ENCODE measurements at regions not wholly inside any gene's neighbourhood (a gene's known extent, or its start where the extent isn't known, plus 50 kb on each side); places are given as distances from the start of the nearest gene placed in this dataset.

GRCh38 chr3:124282751-124283651 is 291.1 kb upstream of the ROPN1 start:
- peaks cover 86% of the 10 kb centered on the region for H3K27me3 Mint-ChIP-seq (ENCODE audit: insufficient read depth, unreplicated experiment)
- no TSS peak for BruUV-seq (replicated peaks)
- POLR2A ChIA-PET, result interaction anchor here (0.5 kb wide), 1 partner anchor 8 kb away, joined by 3 read pairs; no protein-coding TSS in a partner anchor
- intact Hi-C loops (cut with micrococcal nuclease), result loop anchor here (10.0 kb wide), 1 partner anchor 628 kb away; no protein-coding TSS in a partner anchor
- no peak for DNase-seq (ENCODE audit: unreplicated experiment)
- CTCF ChIA-PET, result interaction anchor here (0.7 to 2.3 kb wide), 4 partner anchors 36 to 538 kb away, joined by 3 to 5 read pairs (median 4); no protein-coding TSS in a partner anchor
- no peak for TF ChIP-seq CTCF (IDR thresholded peaks at IDR 0.05; ENCODE audit: unreplicated experiment)
- no peaks in the 10 kb centered on the region for H3K36me3 Mint-ChIP-seq (ENCODE audit: insufficient read depth, unreplicated experiment)
- H3K27ac Mint-ChIP-seq (ENCODE audit: low read depth, unreplicated experiment), result no peak overlapping the region
- no peaks in the 10 kb centered on the region for H3K4me1 Mint-ChIP-seq (ENCODE audit: insufficient read depth, unreplicated experiment)
- no peaks in the 10 kb centered on the region for H3K9me3 Mint-ChIP-seq (ENCODE audit: unreplicated experiment)
- H3K4me3 Mint-ChIP-seq (ENCODE audit: unreplicated experiment), result no peak overlapping the region

- BruUV-seq (replicated peaks), result no TSS peak
- no peaks in the 10 kb centered on the region for H3K36me3 Mint-ChIP-seq (ENCODE audit: insufficient read depth, unreplicated experiment)
- peaks cover 92% of the 10 kb centered on the region for H3K27me3 Mint-ChIP-seq (ENCODE audit: insufficient read depth, unreplicated experiment)
- H3K27ac Mint-ChIP-seq (ENCODE audit: low read depth, unreplicated experiment), result no peak overlapping the region
- no peak overlapping the region for H3K4me3 Mint-ChIP-seq (ENCODE audit: unreplicated experiment)
- DNase-seq (ENCODE audit: unreplicated experiment), result no peak
- no peak for TF ChIP-seq CTCF (IDR thresholded peaks at IDR 0.05; ENCODE audit: unreplicated experiment)
- H3K4me1 Mint-ChIP-seq (ENCODE audit: insufficient read depth, unreplicated experiment), result no peaks in the 10 kb centered on the region
- ChIA-PET POLR2A (no interaction called here), CTCF (interaction anchor here (0.6 to 2.3 kb wide), 3 partner anchors 37 to 623 kb away, joined by 3 to 5 read pairs (median 4); no protein-coding TSS in a partner anchor)
- H3K9me3 Mint-ChIP-seq (ENCODE audit: unreplicated experiment), result no peaks in the 10 kb centered on the region
- intact Hi-C loops (cut with micrococcal nuclease), result loop anchor here (10.0 kb wide), 1 partner anchor 629 kb away; no protein-coding TSS in a partner anchor
Measured at GRCh38 chr3:124283652-124284023, 291.7 kb upstream of the ROPN1 start.

GRCh38 chr3:124288996-124289395 is 297.1 kb upstream of the ROPN1 start:
- no peak for TF ChIP-seq CTCF (IDR thresholded peaks at IDR 0.05; ENCODE audit: unreplicated experiment)
- POLR2A ChIA-PET, result no interaction called here
- Mint-ChIP-seq H3K4me1 (ENCODE audit: insufficient read depth, unreplicated experiment) (no peaks in the 10 kb centered on the region), H3K36me3 (ENCODE audit: insufficient read depth, unreplicated experiment) (no peaks in the 10 kb centered on the region), H3K27ac (ENCODE audit: low read depth, unreplicated experiment) (no peak overlapping the region), H3K9me3 (ENCODE audit: unreplicated experiment) (no peaks in the 10 kb centered on the region), H3K4me3 (ENCODE audit: unreplicated experiment) (no peak overlapping the region), H3K27me3 (ENCODE audit: insufficient read depth, unreplicated experiment) (peaks cover 100% of the 10 kb centered on the region)
- no TSS peak for BruUV-seq (replicated peaks)
- intact Hi-C loops (cut with micrococcal nuclease), result loop anchor here (10.0 kb wide), 1 partner anchor 634 kb away; no protein-coding TSS in a partner anchor
- CTCF ChIA-PET, result no interaction called here
- no peak for DNase-seq (ENCODE audit: unreplicated experiment)

GRCh38 chr3:124291008-124291407 is 299.1 kb upstream of the ROPN1 start:
- TF ChIP-seq CTCF (IDR thresholded peaks at IDR 0.05; ENCODE audit: unreplicated experiment), result no peak
- Mint-ChIP-seq H3K27ac (ENCODE audit: low read depth, unreplicated experiment) (no peak overlapping the region), H3K9me3 (ENCODE audit: unreplicated experiment) (no peaks in the 10 kb centered on the region), H3K36me3 (ENCODE audit: insufficient read depth, unreplicated experiment) (no peaks in the 10 kb centered on the region), H3K4me1 (ENCODE audit: insufficient read depth, unreplicated experiment) (no peaks in the 10 kb centered on the region), H3K4me3 (ENCODE audit: unreplicated experiment) (no peak overlapping the region), H3K27me3 (ENCODE audit: insufficient read depth, unreplicated experiment) (peaks cover 98% of the 10 kb centered on the region)
- intact Hi-C loops (cut with micrococcal nuclease), result no loop called here
- BruUV-seq (replicated peaks), result no TSS peak
- CTCF ChIA-PET, result no interaction called here
- no peak for DNase-seq (ENCODE audit: unreplicated experiment)
- POLR2A ChIA-PET, result interaction anchor here (0.7 kb wide), 1 partner anchor 9 kb away, joined by 3 read pairs; no protein-coding TSS in a partner anchor

All from MCF 10A (cell line).